Right lung (tissue), 2 donors: ENCODE measurements at regions not wholly inside any gene's neighbourhood (a gene's known extent, or its start where the extent isn't known, plus 50 kb on each side); places are given as distances from the start of the nearest gene placed in this dataset.
A peak's percentile ranks its signal among the peaks of the same experiment; 100 is the strongest.

Experiments
- DNase-seq, 2 donors: peaks; one replicate each; pipeline ENCODE4 v3.0.0-alpha.2; 2013

DNA sequence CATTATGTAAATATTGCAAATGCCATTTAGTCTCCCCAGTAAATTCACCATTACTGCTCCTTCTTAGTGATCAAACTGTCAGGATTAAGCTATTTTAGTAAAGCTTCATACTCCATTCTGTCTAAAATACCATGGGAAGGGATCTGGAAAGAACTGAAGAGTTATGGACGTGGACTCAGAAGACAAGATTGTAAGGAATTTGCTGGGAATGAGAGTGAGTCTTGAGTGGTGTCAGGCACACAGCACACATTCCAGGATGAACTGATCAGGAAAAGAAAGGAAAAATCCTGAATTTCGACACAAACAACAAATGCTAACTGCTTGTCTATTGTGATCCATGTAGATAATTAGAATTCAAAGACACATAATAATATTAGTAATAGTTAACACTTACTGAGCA lies 311.0 kb downstream of the CENPC start:
- no peak for DNase-seq

DNA sequence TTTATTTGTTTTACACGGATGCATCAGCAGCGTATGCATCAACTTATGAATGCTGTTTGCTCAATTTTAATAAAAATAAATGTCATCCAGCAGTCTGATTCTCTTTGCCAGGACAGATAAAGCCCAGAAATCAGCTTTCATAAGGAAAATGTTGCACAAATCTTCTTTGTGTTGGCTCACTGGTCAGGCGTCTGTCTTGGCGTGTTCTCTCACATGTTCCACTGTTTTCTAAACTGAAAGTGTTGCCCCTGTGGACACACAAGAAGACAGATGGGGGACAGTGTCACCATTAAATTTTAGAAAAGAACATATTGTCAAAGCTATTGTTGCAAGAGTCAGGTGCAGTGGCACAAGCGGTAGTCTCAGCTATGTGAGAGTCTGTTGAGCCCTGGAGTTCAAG lies 316.2 kb downstream of the CENPC start:
- DNase-seq, result no peak

DNA sequence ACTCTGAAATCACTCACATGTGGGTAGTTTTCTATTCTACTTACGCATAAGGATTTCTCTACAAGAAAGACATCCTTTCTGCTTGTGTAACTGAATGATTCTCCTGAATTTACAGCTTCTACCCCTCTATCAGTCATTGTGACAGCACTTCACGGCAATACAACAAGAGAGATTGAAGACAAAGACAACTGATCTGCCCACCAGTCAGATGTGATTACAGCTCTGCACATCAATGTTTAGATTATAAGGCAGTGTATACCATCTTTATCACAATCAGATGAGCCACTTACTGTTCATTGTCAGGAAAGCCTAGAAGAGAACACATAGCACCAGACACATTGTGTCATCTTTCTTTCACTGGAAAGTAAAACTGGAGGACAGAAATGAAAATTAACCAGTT lies 324.4 kb downstream of the CENPC start:
- no peak for DNase-seq

DNA sequence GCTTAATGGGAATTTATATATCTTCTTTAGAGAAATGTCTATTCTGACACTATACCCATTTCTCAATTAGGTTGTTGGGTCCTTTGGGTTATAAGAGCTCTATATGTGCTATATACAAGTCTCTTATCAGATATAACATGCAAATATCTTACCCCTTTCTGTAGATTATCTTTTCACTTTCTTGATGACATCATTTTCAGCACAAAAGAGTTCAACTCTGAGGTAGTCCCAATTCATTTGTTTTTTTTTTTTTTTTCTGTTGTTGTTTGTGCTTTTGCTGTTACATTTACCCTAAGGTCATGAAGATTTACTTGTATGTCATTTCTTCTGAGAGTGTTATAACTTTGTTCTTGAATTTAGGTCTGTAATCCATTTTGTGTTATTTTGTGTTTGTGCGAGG lies 326.4 kb downstream of the CENPC start:
- no peak for DNase-seq

DNA sequence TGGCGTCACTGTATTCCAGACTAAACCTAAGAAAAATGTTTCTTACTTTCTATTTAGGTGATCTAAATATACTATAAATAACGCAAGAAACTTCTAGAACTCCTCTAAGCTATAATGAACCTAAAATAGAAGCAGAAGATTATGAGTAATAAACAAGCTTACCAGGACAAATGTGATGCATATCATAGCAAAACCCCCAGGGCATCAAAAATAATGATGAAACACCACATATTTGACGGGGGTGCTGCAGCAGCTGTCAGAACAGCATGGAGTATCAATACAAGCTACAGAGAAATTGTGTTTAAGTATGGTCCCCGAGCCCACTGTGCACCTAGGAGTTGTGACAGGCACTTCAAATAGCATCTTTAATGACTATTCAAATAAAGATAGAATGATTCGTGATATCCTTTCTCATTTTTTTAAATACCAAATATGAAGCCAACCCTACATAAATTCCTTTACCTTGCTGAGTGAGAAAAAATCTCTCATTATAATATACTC lies 337.3 kb downstream of the CENPC start:
- DNase-seq, result no peak

DNA sequence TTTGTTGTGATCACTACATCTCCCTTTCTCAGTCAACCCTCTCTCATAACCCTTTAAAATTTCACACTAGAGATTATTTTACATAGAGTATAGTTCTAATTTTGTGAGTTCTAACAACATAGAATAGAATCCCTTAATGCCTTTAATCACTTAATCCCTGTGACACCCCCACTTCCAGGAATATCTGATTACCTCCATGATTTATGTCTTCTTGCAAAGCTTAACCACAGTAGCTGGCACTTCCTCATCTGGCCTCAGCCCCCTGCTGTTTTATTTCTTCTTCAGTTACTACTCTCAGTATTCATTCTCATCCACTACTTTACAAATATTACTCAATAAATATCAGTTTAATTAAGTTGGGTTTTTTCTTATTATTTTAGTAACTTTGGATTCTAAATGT lies 340.9 kb downstream of the CENPC start:
- no peak for DNase-seq

DNA sequence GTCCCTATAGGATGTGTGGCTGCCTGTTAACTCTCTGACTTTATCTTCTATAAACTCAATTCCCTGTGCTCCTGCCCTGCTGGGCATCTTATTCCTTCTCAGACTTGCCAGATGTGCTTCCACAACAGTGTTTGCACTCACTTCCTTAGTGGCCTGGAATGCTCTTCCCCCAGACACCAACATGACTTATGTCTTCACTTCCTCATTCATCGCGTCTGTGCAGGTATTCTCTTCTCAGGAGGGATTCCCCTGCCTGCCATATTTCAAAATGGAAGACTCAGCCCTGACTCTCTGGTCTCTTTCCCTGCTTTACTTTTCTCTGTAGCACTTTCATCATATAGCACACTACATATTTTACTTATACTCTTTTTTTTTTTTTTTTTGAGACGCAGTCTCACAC lies 344.0 kb downstream of the CENPC start:
- DNase-seq, result no peak

DNA sequence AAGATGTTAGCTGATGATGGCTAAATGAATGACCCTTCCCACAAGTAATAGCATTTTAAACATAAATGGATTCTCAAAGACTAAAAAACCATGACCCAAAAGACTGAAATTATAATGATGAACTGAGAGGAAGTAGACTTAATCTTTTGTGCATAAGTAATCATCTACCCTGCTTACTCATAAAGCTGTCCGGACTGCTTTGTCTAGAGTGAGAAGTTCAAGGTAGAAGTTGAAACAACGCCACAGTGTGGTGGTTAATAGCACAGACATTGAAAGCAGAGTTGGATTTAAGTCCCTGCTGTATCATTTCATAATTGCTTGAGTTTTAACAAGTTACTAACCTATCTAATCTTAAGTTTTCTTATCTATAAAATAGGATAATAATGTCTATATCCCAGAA lies 346.6 kb downstream of the CENPC start:
- peak in 1 of 2 donors; percentile 0 for DNase-seq

DNA sequence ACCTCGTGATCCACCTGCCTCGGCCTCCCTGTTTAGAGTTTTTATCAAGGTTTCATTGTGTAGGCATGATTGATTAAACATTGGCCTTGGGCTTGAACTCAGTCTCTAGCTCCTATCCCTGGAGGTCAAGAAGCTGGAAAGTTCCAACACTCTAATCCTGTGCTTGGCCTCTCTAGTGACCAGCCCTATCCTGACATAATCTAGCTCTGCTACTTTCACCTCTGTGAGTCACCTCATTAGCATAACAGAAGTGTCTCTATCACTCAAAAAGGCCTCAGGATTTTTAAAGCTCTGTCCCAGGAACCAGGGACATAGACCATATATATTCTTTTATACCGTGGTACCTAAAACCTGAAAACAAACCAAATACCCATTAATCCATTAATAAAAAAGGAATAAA lies 377.5 kb downstream of the CENPC start:
- DNase-seq, result no peak

DNA sequence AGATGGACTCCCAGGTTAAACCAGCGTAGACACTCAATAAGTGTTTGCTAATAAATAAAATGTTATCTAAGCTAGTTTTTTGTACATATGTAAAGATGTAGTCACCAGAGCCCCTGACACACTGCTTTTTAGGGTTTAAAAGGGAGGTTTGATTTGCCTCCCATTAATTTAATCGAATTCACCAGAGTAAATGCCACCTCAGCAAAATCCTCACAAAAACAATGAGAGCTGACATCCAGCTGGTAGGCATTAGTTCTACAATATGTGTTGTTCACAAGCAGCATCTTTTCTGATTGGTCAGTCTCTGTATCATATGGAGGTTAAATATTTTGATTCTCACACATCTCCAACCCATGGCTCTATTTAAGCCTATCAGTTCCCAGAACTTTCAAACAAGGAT lies 382.6 kb downstream of the CENPC start:
- no peak for DNase-seq

DNA sequence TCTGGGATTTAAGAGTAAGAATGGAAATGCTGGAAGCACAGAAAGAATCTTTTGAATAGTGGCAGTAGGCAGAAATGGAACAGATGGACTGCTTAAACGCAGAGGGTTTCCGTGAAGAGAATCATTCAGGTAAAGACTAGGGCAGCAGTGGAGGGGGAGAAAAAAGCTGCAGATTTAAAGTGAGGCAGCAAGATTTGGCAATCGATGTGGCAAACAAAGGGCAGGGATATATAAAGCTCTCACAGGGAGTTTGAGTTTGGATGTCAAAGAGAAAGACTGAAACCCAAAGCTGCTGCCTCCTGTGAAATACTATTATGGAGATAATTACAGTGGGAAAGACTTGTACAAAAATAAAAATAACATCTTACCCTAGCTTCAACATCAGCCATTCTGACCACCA lies 384.0 kb downstream of the CENPC start:
- no peak for DNase-seq

DNA sequence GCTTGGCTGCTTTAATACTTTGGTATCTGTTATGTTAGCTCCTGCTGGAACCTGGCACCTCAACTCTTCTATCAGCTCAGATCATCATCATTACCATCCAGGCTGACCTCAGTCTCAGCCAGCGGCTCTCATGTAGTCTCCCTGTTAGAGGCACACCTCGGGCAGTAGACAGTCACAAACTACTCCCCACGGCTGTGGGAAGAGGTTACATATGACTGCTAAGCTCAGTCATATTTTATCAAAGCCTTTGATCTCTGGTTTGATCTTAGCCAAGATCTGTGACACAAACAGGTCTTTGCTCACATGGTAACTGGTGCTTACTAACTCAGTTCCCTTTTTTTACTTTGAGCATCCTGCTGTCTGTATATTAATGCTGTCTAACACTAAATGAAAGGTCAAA lies 384.9 kb downstream of the CENPC start:
- DNase-seq, result no peak

DNA sequence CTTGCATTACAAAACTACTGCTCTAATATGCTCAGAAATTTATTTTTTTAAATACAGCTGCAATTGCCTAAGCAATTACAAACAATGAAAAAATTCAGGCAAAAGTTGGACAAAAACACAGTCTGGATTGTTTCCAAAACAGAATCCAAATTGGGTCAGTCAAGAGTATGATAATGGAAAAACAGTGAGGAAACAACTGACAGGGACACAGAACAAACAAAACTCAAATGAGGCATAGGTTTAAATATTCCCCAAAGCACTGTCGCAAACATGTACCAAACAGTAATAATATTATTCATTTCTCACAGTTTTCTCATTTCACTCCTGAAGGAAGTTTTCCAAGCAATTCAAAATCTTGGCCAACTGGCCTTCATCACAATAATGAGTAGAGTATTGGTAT lies 386.6 kb downstream of the CENPC start:
- DNase-seq, result no peak

DNA sequence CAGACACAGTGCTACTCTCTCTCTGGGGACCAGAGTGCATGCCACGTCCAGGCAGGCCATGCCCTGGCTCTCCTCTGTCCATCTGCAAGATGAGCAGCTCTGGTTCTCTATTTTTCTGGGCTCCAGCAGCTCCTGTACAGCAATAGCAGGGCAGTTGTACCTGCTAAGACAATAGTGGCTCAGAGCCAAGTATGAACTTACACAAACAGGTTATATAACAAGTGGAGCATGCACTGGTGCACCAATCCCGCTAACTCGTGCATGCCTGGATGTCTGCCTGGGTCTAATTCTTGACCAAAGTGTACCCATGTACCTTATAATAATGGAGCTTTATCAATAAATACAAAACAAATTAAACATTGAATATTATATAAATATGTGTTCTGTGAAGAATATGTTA lies 392.3 kb downstream of the CENPC start:
- no peak for DNase-seq

DNA sequence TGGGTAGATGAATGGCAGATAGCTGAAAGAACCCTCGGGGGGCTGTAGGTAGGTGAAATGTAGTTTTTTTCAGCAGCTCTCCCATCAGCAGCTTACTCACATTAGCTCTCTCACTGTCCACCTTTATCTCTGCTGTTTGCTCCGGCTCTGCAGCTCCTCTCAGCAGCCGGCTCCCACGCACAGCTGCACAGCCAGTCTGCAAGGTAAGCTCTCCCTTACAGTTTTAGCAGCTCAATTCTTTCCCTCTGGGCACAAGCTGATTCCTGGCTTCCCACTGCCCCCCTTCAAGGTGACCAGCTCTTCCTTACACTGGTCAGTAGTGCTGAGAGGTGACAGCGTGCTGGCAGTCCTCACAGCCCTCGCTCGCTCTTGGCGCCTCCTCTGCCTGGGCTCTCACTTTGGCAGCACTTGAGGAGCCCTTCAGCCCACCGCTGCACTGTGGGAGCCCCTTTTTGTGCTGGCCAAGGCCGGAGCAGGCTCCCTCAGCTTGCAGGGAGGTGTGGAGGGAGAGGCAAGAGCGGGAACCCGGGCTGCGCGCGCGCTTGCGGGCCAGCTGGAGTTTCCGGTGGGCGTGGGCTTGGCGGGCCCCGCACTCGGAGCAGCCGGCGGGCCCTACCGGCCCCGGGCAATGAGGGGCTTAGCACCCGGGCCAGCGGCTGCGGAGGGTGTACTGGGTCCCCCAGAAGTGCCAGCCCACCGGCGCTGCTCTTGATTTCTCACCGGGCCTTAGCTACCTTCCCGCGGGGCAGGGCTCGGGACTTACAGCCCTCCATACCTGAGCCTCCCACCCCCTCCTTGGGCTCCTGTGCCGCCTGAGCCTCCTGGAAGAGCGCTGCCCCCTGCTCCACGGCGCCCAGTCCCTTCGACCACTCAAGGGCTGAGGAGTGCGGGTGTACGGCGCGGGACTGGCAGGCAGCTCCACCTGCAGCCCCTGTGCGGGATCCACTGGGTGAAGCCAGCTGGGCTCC lies 393.6 kb downstream of the CENPC start:
- no peak for DNase-seq

DNA sequence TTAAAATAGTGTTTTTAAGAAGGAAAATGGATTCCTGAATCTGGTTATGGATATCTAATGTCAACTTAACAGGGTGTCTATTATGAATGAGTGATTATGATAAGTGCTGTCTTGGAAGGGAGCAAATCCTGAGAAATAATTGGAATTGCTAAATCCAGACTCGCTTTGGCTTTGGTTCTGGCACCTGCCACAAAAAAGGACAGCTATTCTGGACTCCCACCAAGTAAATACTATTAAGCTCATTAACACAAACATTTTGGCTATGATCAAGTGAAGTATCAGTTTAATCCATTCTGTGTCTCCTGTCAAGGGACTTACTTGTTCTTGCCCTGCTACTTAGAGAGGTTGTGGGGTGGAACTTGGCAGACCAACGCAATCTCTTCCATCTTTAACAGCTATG lies 403.7 kb downstream of the CENPC start:
- no peak for DNase-seq

DNA sequence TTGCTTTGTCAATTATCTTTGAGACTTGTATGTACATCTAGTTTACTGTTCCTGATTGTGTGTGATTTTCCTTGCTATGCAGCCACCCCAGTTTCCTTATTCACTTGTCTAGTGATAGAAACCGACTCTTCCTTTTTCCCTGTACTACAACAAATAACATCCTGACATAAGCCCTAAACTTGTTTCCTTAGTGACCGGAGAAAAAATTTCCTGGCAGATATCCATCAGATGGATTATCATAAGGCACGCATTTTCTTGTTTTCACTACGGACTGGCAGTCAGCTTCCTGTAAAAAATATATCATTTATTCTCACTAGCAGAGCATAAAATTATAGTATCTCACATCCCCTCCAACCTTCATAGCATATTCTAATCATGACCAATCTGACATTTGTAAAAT lies 410.7 kb downstream of the CENPC start:
- no peak for DNase-seq

DNA sequence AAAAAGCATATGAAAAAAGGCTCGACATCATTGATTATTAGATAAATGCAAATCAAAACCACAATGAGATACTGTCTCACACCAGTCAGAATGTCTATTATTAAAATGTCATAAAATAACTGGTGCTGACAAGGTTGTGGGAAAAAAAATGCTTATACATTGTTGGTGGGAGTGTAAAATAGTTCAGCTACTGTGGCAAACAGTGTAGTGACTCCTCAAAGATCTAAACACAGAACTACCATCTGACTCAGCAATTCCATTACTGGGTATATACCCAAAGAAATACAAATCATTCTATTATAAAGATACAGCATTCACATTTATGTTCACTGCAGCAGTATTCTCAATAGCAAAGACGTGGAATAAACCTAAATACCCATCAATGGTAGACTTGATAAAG lies 412.1 kb downstream of the CENPC start:
- no peak for DNase-seq

DNA sequence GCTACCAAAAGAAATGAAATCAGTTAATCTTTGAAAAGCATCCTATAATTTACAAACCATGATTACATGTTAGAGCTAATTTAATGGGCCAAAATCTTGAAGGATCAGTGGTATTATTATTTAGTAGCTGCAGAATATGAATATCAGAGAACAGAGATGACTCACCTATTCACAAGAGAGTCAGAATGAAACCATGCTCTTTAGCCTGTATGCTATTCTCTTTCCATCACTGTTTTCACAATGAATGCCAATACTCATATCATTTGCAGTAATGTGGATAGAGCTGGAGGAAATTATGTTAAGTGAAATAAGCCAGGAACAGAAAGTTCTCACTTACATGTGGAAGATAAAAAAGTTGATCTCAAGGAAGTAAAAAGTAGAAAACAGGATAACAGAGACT lies 414.1 kb downstream of the CENPC start:
- no peak for DNase-seq

DNA sequence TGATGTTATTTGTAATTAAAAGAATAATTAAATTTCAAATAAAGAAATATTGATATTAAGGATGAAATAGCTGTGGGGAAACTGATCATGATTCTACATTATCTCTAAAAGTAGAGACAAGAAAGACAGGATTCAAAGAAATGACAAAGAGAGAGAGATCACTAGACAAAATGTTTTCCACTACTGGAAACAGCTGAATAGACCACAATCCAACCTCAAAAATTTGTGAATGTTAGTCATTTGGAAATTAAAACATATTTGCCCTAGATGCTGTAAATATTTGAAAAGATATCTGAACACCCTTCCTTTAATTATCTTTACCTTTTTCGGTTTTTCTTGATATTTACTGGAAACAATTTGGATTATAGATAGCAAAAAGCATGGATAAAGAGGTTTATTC lies 414.9 kb downstream of the CENPC start:
- no peak for DNase-seq

DNA sequence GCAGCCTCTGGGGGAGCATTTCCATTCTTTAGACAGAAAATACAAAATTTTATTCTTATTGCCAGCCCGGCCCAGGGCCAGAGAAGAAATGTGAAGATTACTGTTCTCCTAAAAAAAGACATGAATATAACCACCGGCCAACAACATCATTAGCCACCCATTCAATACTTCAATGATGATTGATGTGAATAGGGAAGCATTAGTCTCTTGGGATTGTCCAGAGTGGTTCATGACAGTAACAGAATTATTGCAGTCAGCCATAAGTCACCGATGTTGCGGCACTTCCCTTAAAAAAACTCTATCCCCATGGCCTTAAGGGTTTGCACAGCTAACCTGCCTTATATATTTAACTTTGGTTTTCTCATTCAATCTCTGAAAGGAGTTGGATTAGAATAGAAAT lies 418.7 kb downstream of the CENPC start:
- no peak for DNase-seq

DNA sequence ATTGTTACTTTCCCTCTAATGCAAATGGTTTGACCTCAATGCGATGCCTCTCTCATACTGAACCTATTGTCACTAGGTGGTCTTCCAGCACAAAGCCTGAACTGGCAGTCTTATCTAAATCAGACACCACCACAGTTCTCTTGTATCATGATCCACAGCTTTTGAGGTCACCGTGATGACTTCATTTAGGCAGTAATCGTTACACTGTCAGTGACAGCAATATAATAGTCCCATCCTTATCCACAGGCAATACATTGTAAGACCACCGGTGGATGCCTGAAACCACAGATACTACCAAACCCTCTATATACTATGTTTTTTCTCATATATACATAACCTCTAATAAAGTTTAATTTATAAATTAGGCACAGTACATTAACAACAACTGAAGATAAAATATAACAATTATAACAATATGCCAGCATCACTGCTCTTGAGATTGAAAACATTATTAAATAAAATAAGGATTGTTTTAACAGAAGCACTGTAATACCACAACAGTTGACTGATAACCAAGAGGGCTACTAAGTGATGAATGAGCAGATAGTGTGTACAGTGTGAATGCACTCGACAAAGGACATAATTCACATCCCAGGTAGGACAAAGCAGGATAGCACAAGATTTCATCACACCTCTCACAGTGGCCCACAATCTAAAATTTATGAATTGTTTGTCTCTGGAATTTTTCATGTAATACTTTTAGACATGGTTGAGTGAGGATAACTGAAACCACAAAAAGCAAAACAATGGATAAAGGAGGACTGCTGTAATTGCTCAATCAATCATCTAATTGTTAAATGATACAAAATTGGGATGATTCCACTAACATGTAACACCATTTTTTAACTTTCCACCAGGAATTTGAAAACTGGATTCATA lies 419.4 kb downstream of the CENPC start:
- DNase-seq, result no peak

DNA sequence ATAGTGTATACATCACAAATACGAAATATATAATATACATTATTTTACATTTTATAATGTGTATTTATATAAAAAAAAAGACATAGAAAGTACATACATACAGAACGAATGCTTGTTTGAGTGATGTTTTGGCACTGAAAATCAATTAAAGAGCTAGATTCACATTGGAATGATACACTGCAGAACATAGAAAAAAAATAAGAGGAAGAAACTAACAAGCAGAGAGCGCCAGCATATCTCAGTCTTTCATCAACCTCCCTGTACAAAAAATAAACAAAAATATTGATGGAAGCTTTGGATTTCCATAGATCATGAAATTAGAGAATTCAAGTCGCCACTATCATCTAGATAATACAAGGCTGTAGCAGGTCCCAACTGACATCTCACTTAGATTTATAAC lies 420.6 kb downstream of the CENPC start:
- no peak for DNase-seq
